Neural cell (in vitro differentiated cells): ENCODE measurements at regions not wholly inside any gene's neighbourhood (a gene's known extent, or its start where the extent isn't known, plus 50 kb on each side); places are given as distances from the start of the nearest gene placed in this dataset.

Source experiments
- H2AFZ ChIP-seq: fragments of 200-600, 300-800 bp; sonication (generic), shearing (Covaris generic); 2 replicates; pipeline ENCODE4 v1.6.0; 2014; ENCODE audit warnings: low read depth, mild to moderate bottlenecking, antibody characterized with exemption, low read length, moderate library complexity
- H3F3A ChIP-seq: fragments of 200-600 bp; shearing (Covaris generic); 2 replicates; pipeline ENCODE4 v1.6.1; 2016; ENCODE audit warnings: mild to moderate bottlenecking, moderate library complexity, mixed read lengths, antibody characterized with exemption, low read length; ENCODE audit not compliant: insufficient read depth, poor library complexity, severe bottlenecking
- H3K27ac ChIP-seq: fragments of 200-600, 300-800 bp; sonication (generic), shearing (Covaris generic); 2 replicates; pipeline ENCODE4 v1.5.1; 2014; ENCODE audit warnings: mild to moderate bottlenecking, low read length, moderate library complexity
- H3K27me3 ChIP-seq: fragments of 300-800, 200-600 bp; sonication (generic), shearing (Covaris generic); 2 replicates; pipeline ENCODE4 v1.6.0; 2014; ENCODE audit warnings: mild to moderate bottlenecking, low read depth, low read length, moderate library complexity; ENCODE audit not compliant: insufficient read depth
- H3K36me3 ChIP-seq: fragments of 300-800, 200-600 bp; sonication (generic), shearing (Covaris generic); 2 replicates; pipeline ENCODE4 v1.5.1; 2014; ENCODE audit warnings: mild to moderate bottlenecking, antibody characterized with exemption, low read length, moderate library complexity; ENCODE audit not compliant: insufficient read depth
- H3K4me2 ChIP-seq: fragments of 300-800, 200-600 bp; sonication (generic), shearing (Covaris generic); 2 replicates; pipeline ENCODE4 v1.6.0; 2014; ENCODE audit warnings: mild to moderate bottlenecking, low read length
- H3K4me3 ChIP-seq: fragments of 300-800, 200-600 bp; sonication (generic), shearing (Covaris generic); 2 replicates; pipeline ENCODE4 v1.5.1; 2014; ENCODE audit warnings: mild to moderate bottlenecking, low read length, moderate library complexity
- H3K79me2 ChIP-seq: fragments of 200-600 bp; shearing (Covaris generic); replicated peaks from 2 replicates; pipeline ENCODE4 v1.6.0; 2014; ENCODE audit warnings: mild to moderate bottlenecking, low read length, moderate library complexity; ENCODE audit not compliant: insufficient read depth
- H3K9ac ChIP-seq: fragments of 300-800, 200-600 bp; sonication (generic), shearing (Covaris generic); 2 replicates; pipeline ENCODE4 v1.6.1; 2016; ENCODE audit warnings: mild to moderate bottlenecking, low read length, mixed read lengths
- H3K9me2 ChIP-seq: fragments of 200-600 bp; shearing (Covaris generic); 2 replicates; pipeline ENCODE4 v1.6.1; 2016; ENCODE audit warnings: mild to moderate bottlenecking, low read length, mixed read lengths; ENCODE audit not compliant: insufficient read depth
- H3K9me3 ChIP-seq: fragments of 200-600, 300-800 bp; sonication (generic), shearing (Covaris generic); 2 replicates; pipeline ENCODE4 v1.6.1; 2016; ENCODE audit warnings: mild to moderate bottlenecking, mixed run types, low read length, moderate library complexity, mixed read lengths
- H4K20me1 ChIP-seq: fragments of 200-600 bp; shearing (Covaris generic); 2 replicates; pipeline ENCODE4 v1.6.1; 2016; ENCODE audit warnings: mild to moderate bottlenecking, mixed run types; ENCODE audit not compliant: insufficient read depth
- EP300 ChIP-seq: fragments of 450-650 bp; conservative IDR thresholded peaks from 2 replicates; pipeline ENCODE4 v1.6.1; 2014; ENCODE audit warnings: antibody characterized with exemption, mild to moderate bottlenecking, moderate library complexity; ENCODE audit not compliant: poor library complexity, severe bottlenecking
- EZH2 ChIP-seq: fragments of 200-600, 300-800 bp; shearing (Covaris generic), sonication (generic); IDR thresholded peaks from 2 replicates; pipeline ENCODE4 v1.6.1; 2014; ENCODE audit warnings: antibody characterized with exemption, low read length, borderline replicate concordance, mild to moderate bottlenecking; ENCODE audit not compliant: insufficient read depth, poor library complexity, severe bottlenecking
- MXI1 ChIP-seq: fragments of 450-650 bp; conservative IDR thresholded peaks from 2 replicates; pipeline ENCODE4 v1.6.1; 2014; ENCODE audit warnings: antibody characterized with exemption, mild to moderate bottlenecking; ENCODE audit not compliant: poor library complexity, severe bottlenecking
- POLR2AphosphoS5 ChIP-seq: IDR thresholded peaks from 2 replicates; pipeline ENCODE4 v1.6.1; 2012
- RAD21 ChIP-seq: fragments of 450-650 bp; conservative IDR thresholded peaks from 2 replicates; pipeline ENCODE4 v1.6.1; 2014; ENCODE audit warnings: antibody characterized with exemption, mild to moderate bottlenecking, moderate library complexity
- SMC3 ChIP-seq: fragments of 450-650 bp; conservative IDR thresholded peaks from 2 replicates; pipeline ENCODE4 v1.6.1; 2014; ENCODE audit warnings: antibody characterized with exemption, mild to moderate bottlenecking, moderate library complexity; ENCODE audit not compliant: poor library complexity
- TAF1 ChIP-seq: IDR thresholded peaks from 2 replicates; pipeline ENCODE4 v1.6.1; 2012; ENCODE audit warnings: low read depth
- TF ChIP-seq, protein P1 (sequence below): IDR thresholded peaks from 2 replicates; pipeline ENCODE4 v1.6.1; 2012; ENCODE audit warnings: borderline replicate concordance
- TF ChIP-seq, protein P2 (sequence below): fragments of 450-650 bp; IDR thresholded peaks from 2 replicates; pipeline ENCODE4 v1.5.1; 2014; ENCODE audit warnings: antibody characterized with exemption, mild to moderate bottlenecking, moderate library complexity; ENCODE audit not compliant: poor library complexity, severe bottlenecking

DNA sequence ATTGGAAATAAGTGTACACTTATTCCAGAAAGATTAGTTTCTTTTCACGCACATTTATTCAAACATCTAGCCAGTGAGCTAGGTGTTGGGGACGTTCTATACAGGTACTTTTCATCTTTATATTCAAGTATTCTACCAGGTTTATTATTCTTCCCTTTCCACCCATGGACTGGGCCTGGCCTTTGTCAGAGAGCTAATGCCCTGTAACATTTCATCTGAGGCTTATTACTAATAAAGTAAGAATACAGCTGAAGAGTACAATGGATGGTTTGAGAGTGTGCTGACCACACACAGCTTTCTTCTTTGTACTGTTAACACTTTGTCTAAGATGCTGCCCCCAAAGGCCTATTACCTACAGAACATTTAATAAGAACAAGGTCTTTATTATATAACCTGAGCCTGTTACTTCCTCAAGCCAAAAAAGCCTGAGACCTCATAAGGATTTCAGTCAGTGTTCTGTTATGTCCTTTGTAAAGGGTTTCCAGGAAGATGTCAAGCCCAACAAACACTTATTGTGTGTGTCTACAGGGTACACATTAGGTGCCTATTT, 93.5 kb downstream of the ZNF608 start:
- TF ChIP-seq SMC3, result no peak
- TF ChIP-seq TAF1, result no peak
- no peaks in the 10 kb centered on the region for H3K9me3 ChIP-seq
- H3K27me3 ChIP-seq, result no peaks in the 10 kb centered on the region
- no peak overlapping the region for H3K4me3 ChIP-seq
- H2AFZ ChIP-seq, result no peak overlapping the region
- H3K36me3 ChIP-seq, result no peaks in the 10 kb centered on the region
- H3F3A ChIP-seq, result peaks cover 4% of the 10 kb centered on the region
- peaks cover 54% of the 10 kb centered on the region for H3K79me2 ChIP-seq
- H3K9ac ChIP-seq, result no peak overlapping the region
- H4K20me1 ChIP-seq, result no peaks in the 10 kb centered on the region
- no peaks in the 10 kb centered on the region for H3K9me2 ChIP-seq
- no peak overlapping the region for H3K27ac ChIP-seq
- H3K4me2 ChIP-seq, result no peak overlapping the region

DNA sequence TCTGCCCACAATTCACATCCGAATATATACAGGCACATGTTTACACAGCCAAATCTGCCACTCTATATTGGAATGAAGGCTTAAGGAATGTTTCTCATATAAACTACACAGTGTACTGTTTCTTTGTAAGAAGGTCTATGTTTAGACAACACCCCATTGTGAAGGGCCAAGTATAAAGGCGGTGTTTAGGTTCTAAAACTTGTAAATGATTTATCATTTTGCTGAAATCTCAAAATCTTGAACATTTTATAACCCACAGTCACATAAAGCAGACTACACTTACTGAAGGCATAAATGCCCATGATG, 94.0 kb downstream of the ZNF608 start:
- H3K4me2 ChIP-seq, result peak overlapping the region; percentile 68

More for the DNA sequence above, 94.0 kb downstream of the ZNF608 start:
- Histone ChIP-seq H3K9me2 (no peaks in the 10 kb centered on the region), H3K9ac (peak overlapping the region; percentile 77), H3K9me3 (no peaks in the 10 kb centered on the region), H3K27ac (peak overlapping the region; percentile 85), H4K20me1 (no peaks in the 10 kb centered on the region), H3K4me3 (peak overlapping the region; percentile 73), H3K36me3 (no peaks in the 10 kb centered on the region), H3F3A (peaks cover 4% of the 10 kb centered on the region), H3K27me3 (no peaks in the 10 kb centered on the region), H2AFZ (no peak overlapping the region), H3K79me2 (peaks cover 50% of the 10 kb centered on the region)
- TF ChIP-seq POLR2AphosphoS5 (no peak), RAD21 (no peak), EP300 (no peak), EZH2 (no peak), SMC3 (no peak), TAF1 (no peak), MXI1 (no peak)
- TF ChIP-seq, protein P1, sequence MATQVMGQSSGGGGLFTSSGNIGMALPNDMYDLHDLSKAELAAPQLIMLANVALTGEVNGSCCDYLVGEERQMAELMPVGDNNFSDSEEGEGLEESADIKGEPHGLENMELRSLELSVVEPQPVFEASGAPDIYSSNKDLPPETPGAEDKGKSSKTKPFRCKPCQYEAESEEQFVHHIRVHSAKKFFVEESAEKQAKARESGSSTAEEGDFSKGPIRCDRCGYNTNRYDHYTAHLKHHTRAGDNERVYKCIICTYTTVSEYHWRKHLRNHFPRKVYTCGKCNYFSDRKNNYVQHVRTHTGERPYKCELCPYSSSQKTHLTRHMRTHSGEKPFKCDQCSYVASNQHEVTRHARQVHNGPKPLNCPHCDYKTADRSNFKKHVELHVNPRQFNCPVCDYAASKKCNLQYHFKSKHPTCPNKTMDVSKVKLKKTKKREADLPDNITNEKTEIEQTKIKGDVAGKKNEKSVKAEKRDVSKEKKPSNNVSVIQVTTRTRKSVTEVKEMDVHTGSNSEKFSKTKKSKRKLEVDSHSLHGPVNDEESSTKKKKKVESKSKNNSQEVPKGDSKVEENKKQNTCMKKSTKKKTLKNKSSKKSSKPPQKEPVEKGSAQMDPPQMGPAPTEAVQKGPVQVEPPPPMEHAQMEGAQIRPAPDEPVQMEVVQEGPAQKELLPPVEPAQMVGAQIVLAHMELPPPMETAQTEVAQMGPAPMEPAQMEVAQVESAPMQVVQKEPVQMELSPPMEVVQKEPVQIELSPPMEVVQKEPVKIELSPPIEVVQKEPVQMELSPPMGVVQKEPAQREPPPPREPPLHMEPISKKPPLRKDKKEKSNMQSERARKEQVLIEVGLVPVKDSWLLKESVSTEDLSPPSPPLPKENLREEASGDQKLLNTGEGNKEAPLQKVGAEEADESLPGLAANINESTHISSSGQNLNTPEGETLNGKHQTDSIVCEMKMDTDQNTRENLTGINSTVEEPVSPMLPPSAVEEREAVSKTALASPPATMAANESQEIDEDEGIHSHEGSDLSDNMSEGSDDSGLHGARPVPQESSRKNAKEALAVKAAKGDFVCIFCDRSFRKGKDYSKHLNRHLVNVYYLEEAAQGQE, result no peak
- TF ChIP-seq, protein P2, sequence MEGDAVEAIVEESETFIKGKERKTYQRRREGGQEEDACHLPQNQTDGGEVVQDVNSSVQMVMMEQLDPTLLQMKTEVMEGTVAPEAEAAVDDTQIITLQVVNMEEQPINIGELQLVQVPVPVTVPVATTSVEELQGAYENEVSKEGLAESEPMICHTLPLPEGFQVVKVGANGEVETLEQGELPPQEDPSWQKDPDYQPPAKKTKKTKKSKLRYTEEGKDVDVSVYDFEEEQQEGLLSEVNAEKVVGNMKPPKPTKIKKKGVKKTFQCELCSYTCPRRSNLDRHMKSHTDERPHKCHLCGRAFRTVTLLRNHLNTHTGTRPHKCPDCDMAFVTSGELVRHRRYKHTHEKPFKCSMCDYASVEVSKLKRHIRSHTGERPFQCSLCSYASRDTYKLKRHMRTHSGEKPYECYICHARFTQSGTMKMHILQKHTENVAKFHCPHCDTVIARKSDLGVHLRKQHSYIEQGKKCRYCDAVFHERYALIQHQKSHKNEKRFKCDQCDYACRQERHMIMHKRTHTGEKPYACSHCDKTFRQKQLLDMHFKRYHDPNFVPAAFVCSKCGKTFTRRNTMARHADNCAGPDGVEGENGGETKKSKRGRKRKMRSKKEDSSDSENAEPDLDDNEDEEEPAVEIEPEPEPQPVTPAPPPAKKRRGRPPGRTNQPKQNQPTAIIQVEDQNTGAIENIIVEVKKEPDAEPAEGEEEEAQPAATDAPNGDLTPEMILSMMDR, result no peak
